ENCODE measurements at regions not wholly inside any gene's neighbourhood (a gene's known extent, or its start where the extent isn't known, plus 50 kb on each side); places are given as distances from the start of the nearest gene placed in this dataset.

DNA sequence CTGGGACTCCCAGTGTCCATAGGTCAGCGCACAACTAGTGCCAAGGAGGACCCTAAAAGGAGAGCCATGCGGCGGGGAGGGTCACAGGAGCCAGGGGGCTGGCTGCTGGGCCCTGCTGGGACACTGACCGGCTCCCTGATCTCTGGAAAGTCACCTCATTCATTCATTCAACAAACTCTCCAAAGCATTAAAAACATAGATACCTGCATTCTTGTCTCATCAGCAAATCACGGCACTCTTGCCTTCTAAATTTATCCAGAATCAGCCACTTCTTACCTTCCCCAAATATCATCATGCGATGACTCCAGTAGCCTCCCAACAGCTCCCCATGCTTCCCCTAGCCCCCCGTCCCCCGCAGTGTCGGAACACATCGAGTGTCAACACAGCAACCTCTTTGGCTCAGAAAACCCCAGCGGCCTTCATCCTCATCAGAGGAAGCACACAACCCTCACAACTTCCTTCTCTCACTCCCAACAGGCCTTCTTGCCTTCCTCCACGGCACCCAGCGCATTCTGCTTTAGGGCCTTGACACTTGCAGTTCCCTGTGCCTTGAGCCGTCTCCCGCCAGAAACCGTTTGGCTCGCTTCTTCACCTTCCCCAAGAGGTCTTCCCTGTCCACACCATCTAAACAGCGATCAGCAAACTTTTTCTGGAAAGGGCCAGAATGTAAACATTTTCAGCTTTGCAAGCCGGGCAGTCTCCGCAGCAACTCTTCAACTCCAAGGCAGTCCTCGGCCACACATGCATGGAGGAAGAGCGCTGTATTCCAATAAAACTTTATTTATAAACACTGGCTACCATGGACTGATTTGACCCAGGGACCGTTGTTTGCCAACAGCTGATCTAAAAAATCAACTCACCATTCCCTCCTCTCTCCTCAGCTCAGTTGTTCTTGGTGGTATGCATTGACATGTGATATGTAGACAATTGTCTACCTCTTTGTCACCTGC, 119.5 kb upstream of the TNRC6C start:
- no peak for TF ChIP-seq EZH2 (IDR thresholded peaks at IDR 0.05; ENCODE audit: low read depth)
- TF ChIP-seq, protein P1, sequence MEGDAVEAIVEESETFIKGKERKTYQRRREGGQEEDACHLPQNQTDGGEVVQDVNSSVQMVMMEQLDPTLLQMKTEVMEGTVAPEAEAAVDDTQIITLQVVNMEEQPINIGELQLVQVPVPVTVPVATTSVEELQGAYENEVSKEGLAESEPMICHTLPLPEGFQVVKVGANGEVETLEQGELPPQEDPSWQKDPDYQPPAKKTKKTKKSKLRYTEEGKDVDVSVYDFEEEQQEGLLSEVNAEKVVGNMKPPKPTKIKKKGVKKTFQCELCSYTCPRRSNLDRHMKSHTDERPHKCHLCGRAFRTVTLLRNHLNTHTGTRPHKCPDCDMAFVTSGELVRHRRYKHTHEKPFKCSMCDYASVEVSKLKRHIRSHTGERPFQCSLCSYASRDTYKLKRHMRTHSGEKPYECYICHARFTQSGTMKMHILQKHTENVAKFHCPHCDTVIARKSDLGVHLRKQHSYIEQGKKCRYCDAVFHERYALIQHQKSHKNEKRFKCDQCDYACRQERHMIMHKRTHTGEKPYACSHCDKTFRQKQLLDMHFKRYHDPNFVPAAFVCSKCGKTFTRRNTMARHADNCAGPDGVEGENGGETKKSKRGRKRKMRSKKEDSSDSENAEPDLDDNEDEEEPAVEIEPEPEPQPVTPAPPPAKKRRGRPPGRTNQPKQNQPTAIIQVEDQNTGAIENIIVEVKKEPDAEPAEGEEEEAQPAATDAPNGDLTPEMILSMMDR (conservative IDR thresholded peaks at IDR 0.05): no peak
